ENCODE measurements at regions not wholly inside any gene's neighbourhood (a gene's known extent, or its start where the extent isn't known, plus 50 kb on each side); places are given as distances from the start of the nearest gene placed in this dataset.

- no peak for TF ChIP-seq CTCF (IDR thresholded peaks at IDR 0.05)
- TF ChIP-seq EP300 (IDR thresholded peaks at IDR 0.05), result no peak
- no peak for TF ChIP-seq POLR2A (IDR thresholded peaks at IDR 0.05)
- no peak for TF ChIP-seq POLR2AphosphoS5 (IDR thresholded peaks at IDR 0.05)
Observed at GRCh38 chrX:69371159-69371558, 133.0 kb upstream of the NALF2 start.

Measured in gastroesophageal sphincter (tissue), 3 donors.